H1 (cell line): ENCODE measurements at regions not wholly inside any gene's neighbourhood (a gene's known extent, or its start where the extent isn't known, plus 50 kb on each side); places are given as distances from the start of the nearest gene placed in this dataset.

Source experiments
- CTCF ChIA-PET: fragments of 300-600 bp; sonication (Branson Sonifier 250); formaldehyde crosslinking; loops from one replicate; lab custom pipeline; 2021; ENCODE audit not compliant: partially characterized antibody; lab: Charles Lee
- POLR2A ChIA-PET: fragments of 300-600 bp; sonication (Branson Sonifier 250); formaldehyde crosslinking; loops from one replicate; lab custom pipeline; 2021; ENCODE audit warnings: inconsistent platforms; ENCODE audit not compliant: partially characterized antibody; lab: Charles Lee
- DNase-seq, 2 experiments: peaks; one replicate each; pipeline versions ENCODE4 v3.0.0 to v3.0.0-alpha.2; 2010 to 2022; ENCODE audit warnings: low spot score in 2 of 2, low read depth in 1 of 2, mixed read lengths in 1 of 2
- FAIRE-seq: peaks from 2 replicates; lab custom pipeline; 2011; peaks lifted over from hg19 to GRCh38; lab: Jason Lieb, UNC
- H2AFZ ChIP-seq: 2 replicates; pipeline ENCODE4 v1.8.1; 2012; ENCODE audit warnings: low read length, inconsistent platforms
- H2AK5ac ChIP-seq: 2 replicates; pipeline ENCODE4 v1.6.1; 2013; ENCODE audit warnings: low read depth, low read length
- H2BK120ac ChIP-seq: replicated peaks from 2 replicates; pipeline ENCODE3; 2013; ENCODE audit warnings: low read depth, low read length, inconsistent platforms
- H2BK12ac ChIP-seq: 2 replicates; pipeline ENCODE4 v1.6.1; 2013; ENCODE audit warnings: low read depth, low read length
- H2BK15ac ChIP-seq: 2 replicates; pipeline ENCODE4 v1.6.1; 2013; ENCODE audit warnings: low read length
- H2BK20ac ChIP-seq: 2 replicates; pipeline ENCODE4 v1.6.1; 2013; ENCODE audit warnings: low read length
- H2BK5ac ChIP-seq: 2 replicates; pipeline ENCODE4 v1.6.1; 2013; ENCODE audit warnings: low read depth, low read length
- H3K14ac ChIP-seq: 2 replicates; pipeline ENCODE4 v1.6.1; 2013; ENCODE audit warnings: inconsistent platforms; ENCODE audit not compliant: insufficient read length
- H3K18ac ChIP-seq: 2 replicates; pipeline ENCODE4 v1.6.1; 2013; ENCODE audit warnings: low read length; ENCODE audit errors: extremely low read depth
- H3K23ac ChIP-seq: 2 replicates; pipeline ENCODE4 v1.6.1; 2013; ENCODE audit warnings: inconsistent platforms; ENCODE audit not compliant: insufficient read length
- H3K23me2 ChIP-seq: 2 replicates; pipeline ENCODE4 v1.6.1; 2013; ENCODE audit warnings: low read depth, low read length
- H3K27ac ChIP-seq: 2 replicates; pipeline ENCODE4 v1.6.1; 2011; ENCODE audit warnings: low read depth, low read length, inconsistent platforms
- H3K27me3 ChIP-seq, 4 experiments: replicated peaks in 1 of 4; 1 replicate in 1 of 4; 2 replicates in 3 of 4; pipeline versions ENCODE4 v1.6.1 to v1.8.1; 2011 to 2013; ENCODE audit warnings: low read length in 3 of 4, mild to moderate bottlenecking in 3 of 4, inconsistent platforms in 2 of 4, mixed read lengths in 2 of 4, moderate library complexity in 1 of 4; ENCODE audit not compliant: control insufficient read depth in 3 of 4, insufficient read depth in 3 of 4; ENCODE audit errors: extremely low read depth in 1 of 4
- H3K36me3 ChIP-seq, 4 experiments: 2 replicates each; pipeline versions ENCODE4 v1.6.1 to v1.8.1; 2011 to 2013; ENCODE audit warnings: mild to moderate bottlenecking in 4 of 4, low read length in 3 of 4, moderate library complexity in 2 of 4, control low read depth in 1 of 4, inconsistent platforms in 1 of 4; ENCODE audit not compliant: insufficient read depth in 4 of 4, control insufficient read depth in 2 of 4
- H3K4ac ChIP-seq: replicated peaks from 2 replicates; pipeline ENCODE3; 2013; ENCODE audit warnings: low read length, low read depth, mixed read lengths, inconsistent platforms; ENCODE audit not compliant: insufficient read length
- H3K4me1 ChIP-seq, 4 experiments: replicated peaks in 1 of 4; 1 replicate in 1 of 4; 2 replicates in 3 of 4; pipeline versions ENCODE4 v1.6.1 to v1.8.1; 2011 to 2013; ENCODE audit warnings: low read length in 3 of 4, inconsistent platforms in 2 of 4, mixed read lengths in 1 of 4; ENCODE audit not compliant: insufficient read depth in 4 of 4, control insufficient read depth in 3 of 4
- H3K4me2 ChIP-seq, 2 experiments: 2 replicates each; pipeline versions ENCODE4 v1.6.1 to v1.8.1; 2011 to 2013; ENCODE audit warnings: low read depth in 2 of 2, low read length in 2 of 2, control low read depth in 1 of 2, inconsistent platforms in 1 of 2, mild to moderate bottlenecking in 1 of 2; ENCODE audit not compliant: insufficient read depth in 1 of 2
- H3K4me3 ChIP-seq, 4 experiments: fragments of 200-600, 300-600 bp in 1 of 4; sonication (generic), shearing (Covaris generic), sonication (Bioruptor Twin) in 1 of 4; 2 replicates each; pipeline versions ENCODE4 v1.5.1 to v1.8.1; 2011 to 2016; ENCODE audit warnings: low read length in 4 of 4, low read depth in 3 of 4, control low read depth in 2 of 4, inconsistent platforms in 2 of 4, mild to moderate bottlenecking in 2 of 4, mixed read lengths in 1 of 4, moderate library complexity in 1 of 4; ENCODE audit not compliant: insufficient read depth in 2 of 4; ENCODE audit errors: extremely low read depth in 1 of 4
- H3K56ac ChIP-seq: replicated peaks from 2 replicates; pipeline ENCODE3; 2013; ENCODE audit warnings: low read depth, mild to moderate bottlenecking, mixed read lengths, low read length, inconsistent platforms; ENCODE audit not compliant: insufficient read length
- H3K79me1 ChIP-seq: 2 replicates; pipeline ENCODE4 v1.6.1; 2013; ENCODE audit warnings: low read depth, low read length, control low read depth
- H3K79me2 ChIP-seq, 2 experiments: 2 replicates each; pipeline versions ENCODE4 v1.6.1 to v1.8.1; 2012 to 2013; ENCODE audit warnings: low read length in 2 of 2, mild to moderate bottlenecking in 2 of 2, inconsistent platforms in 1 of 2; ENCODE audit not compliant: insufficient read depth in 2 of 2, control insufficient read depth in 1 of 2
- H3K9ac ChIP-seq, 4 experiments: replicated peaks in 1 of 4; 1 replicate in 1 of 4; 2 replicates in 3 of 4; pipeline versions ENCODE4 v1.6.1 to v1.8.1; 2011 to 2013; ENCODE audit warnings: low read depth in 3 of 4, low read length in 3 of 4, control low read depth in 2 of 4, mild to moderate bottlenecking in 2 of 4, moderate library complexity in 2 of 4, inconsistent platforms in 1 of 4; ENCODE audit errors: extremely low read depth in 1 of 4
- H3K9me3 ChIP-seq, 2 experiments: 2 replicates each; pipeline versions ENCODE4 v1.6.1 to v1.8.1; 2012 to 2013; ENCODE audit warnings: mild to moderate bottlenecking in 2 of 2, moderate library complexity in 2 of 2, control low read depth in 1 of 2, inconsistent platforms in 1 of 2, low read depth in 1 of 2, low read length in 1 of 2, mixed read lengths in 1 of 2; ENCODE audit not compliant: insufficient read depth in 2 of 2
- H4K20me1 ChIP-seq, 2 experiments: replicated peaks in 1 of 2; 2 replicates each; pipeline versions ENCODE3 to v1.8.1; 2011 to 2013; ENCODE audit warnings: inconsistent platforms in 2 of 2, low read length in 2 of 2, mild to moderate bottlenecking in 1 of 2; ENCODE audit not compliant: insufficient read depth in 2 of 2, control insufficient read depth in 1 of 2
- H4K5ac ChIP-seq: 2 replicates; pipeline ENCODE4 v1.6.1; 2013; ENCODE audit warnings: low read length, low read depth, mixed read lengths, inconsistent platforms; ENCODE audit not compliant: insufficient read length
- H4K8ac ChIP-seq: 2 replicates; pipeline ENCODE4 v1.8.0; 2013; ENCODE audit warnings: mild to moderate bottlenecking, moderate library complexity, low read length, inconsistent platforms; ENCODE audit not compliant: insufficient read depth; ENCODE audit errors: extremely low read depth
- H4K91ac ChIP-seq: replicated peaks from 2 replicates; pipeline ENCODE3; 2013; ENCODE audit warnings: low read length, mixed read lengths, inconsistent platforms; ENCODE audit not compliant: insufficient read length
- ATF3 ChIP-seq: IDR thresholded peaks from 2 replicates; pipeline ENCODE4 v1.6.1; 2011; ENCODE audit warnings: low read depth, mild to moderate bottlenecking, low read length; ENCODE audit not compliant: insufficient read depth
- BACH1 ChIP-seq: IDR thresholded peaks from 2 replicates; pipeline ENCODE4 v1.6.1; 2012; ENCODE audit warnings: low read length, improper control_type of control experiment
- BCL11A ChIP-seq, 2 experiments: IDR thresholded peaks; one replicate each; pipeline ENCODE4 v1.6.1; 2011; ENCODE audit warnings: low read depth in 2 of 2, low read length in 2 of 2, mild to moderate bottlenecking in 2 of 2
- CHD2 ChIP-seq: IDR thresholded peaks from 2 replicates; pipeline ENCODE4 v1.6.1; 2012; ENCODE audit warnings: low read length, improper control_type of control experiment
- HDAC2 ChIP-seq, 2 experiments: fragments of 300-600 bp in 1 of 2; sonication (generic) in 1 of 2; IDR thresholded peaks; 2 replicates each; pipeline ENCODE4 v1.6.1; 2011 to 2012; ENCODE audit warnings: low read depth in 2 of 2, low read length in 2 of 2, mild to moderate bottlenecking in 2 of 2, moderate library complexity in 2 of 2, borderline replicate concordance in 1 of 2, inconsistent platforms in 1 of 2
- KDM1A ChIP-seq: fragments of 200-600, 300-600 bp; sonication (generic); IDR thresholded peaks from 2 replicates; pipeline ENCODE4 v1.7.1; 2016; ENCODE audit warnings: mild to moderate bottlenecking, low read length, borderline replicate concordance
- KDM4A ChIP-seq: IDR thresholded peaks from one replicate; pipeline ENCODE4 v1.7.1; 2012; ENCODE audit warnings: low read depth, mild to moderate bottlenecking, moderate library complexity, low read length, inconsistent platforms; ENCODE audit not compliant: severe bottlenecking
- KDM5A ChIP-seq: fragments of 200-600 bp; IDR thresholded peaks from 2 replicates; pipeline ENCODE4 v1.7.1; 2012; ENCODE audit warnings: mild to moderate bottlenecking, low read length, inconsistent platforms, mixed read lengths
- MAFK ChIP-seq: IDR thresholded peaks from 2 replicates; pipeline ENCODE4 v1.6.1; 2012; ENCODE audit warnings: low read depth, mild to moderate bottlenecking, improper control_type of control experiment, low read length
- SAP30 ChIP-seq: fragments of 300-600 bp; sonication (generic); IDR thresholded peaks from 2 replicates; pipeline ENCODE4 v1.7.1; 2012; ENCODE audit warnings: low read length, moderate library complexity, mild to moderate bottlenecking, inconsistent platforms; ENCODE audit not compliant: insufficient read depth, insufficient replicate concordance
- USF2 ChIP-seq: IDR thresholded peaks from 2 replicates; pipeline ENCODE4 v1.6.1; 2011; ENCODE audit warnings: low read length, improper control_type of control experiment
- YY1 ChIP-seq: IDR thresholded peaks from 2 replicates; pipeline ENCODE4 v1.6.1; 2011; ENCODE audit warnings: low read depth, mild to moderate bottlenecking, low read length
- WGBS, 2 experiments: shearing (Covaris generic) in 1 of 2; methylation state at CpG; one replicate each; pipeline versions ENCODE4 v1.1.6 to v1.1.7; 2013 to 2015; ENCODE audit warnings: low lambda C conversion rate in 2 of 2, mixed read lengths in 2 of 2, inconsistent platforms in 1 of 2, low coverage in 1 of 2, missing lambda C conversion rate in 1 of 2; ENCODE audit not compliant: insufficient replicate concordance in 2 of 2, insufficient coverage in 1 of 2, insufficient read length in 1 of 2; ENCODE audit errors: extremely low coverage in 1 of 2, missing lambda C conversion rate in 1 of 2; 5-methylcytosine and 5-hydroxymethylcytosine counted together

- no peaks in the 10 kb centered on the region for H3K4me1 ChIP-seq
- CTCF ChIA-PET = no interaction called here
- TF ChIP-seq BCL11A (IDR thresholded peaks at IDR 0.05; ENCODE audit: low read depth in 2 of 2, low read length in 2 of 2) = no peak
- TF ChIP-seq KDM4A = no peak
- TF ChIP-seq BACH1 = no peak
- no peak for TF ChIP-seq HDAC2 (IDR thresholded peaks at IDR 0.05; ENCODE audit: borderline replicate concordance in 1 of 2, low read depth in 2 of 2, low read length in 2 of 2)
- TF ChIP-seq KDM5A = no peak
- TF ChIP-seq ATF3 = no peak
- TF ChIP-seq MAFK = no peak
- no peak for TF ChIP-seq USF2
- no peak for TF ChIP-seq CHD2
- TF ChIP-seq YY1 = no peak
- no peak for TF ChIP-seq SAP30
- TF ChIP-seq KDM1A = no peak
Measured at GRCh38 chr7:156049366-156049765, 237.1 kb upstream of the SHH start.

More at GRCh38 chr7:156049366-156049765, 237.1 kb upstream of the SHH start:
- Histone ChIP-seq H4K8ac (no peak overlapping the region), H3K4me2 (no peak overlapping the region), H2BK12ac (no peak overlapping the region), H2BK15ac (no peak overlapping the region), H4K20me1 (peaks cover 0 to 3% of the 10 kb centered on the region in 2 experiments), H3K4me3 (no peak overlapping the region), H4K5ac (no peak overlapping the region), H2AFZ (no peak overlapping the region), H3K9me3 (peaks cover 0 to 6% of the 10 kb centered on the region in 2 experiments; a peak in 2 of 4 replicates), H2BK120ac (no peak overlapping the region), H3K23me2 (peaks cover 7% of the 10 kb centered on the region; the same call in 1 of the 2 replicates), H4K91ac (no peak overlapping the region), H3K36me3 (no peaks in the 10 kb centered on the region), H3K56ac (no peak overlapping the region), H3K18ac (no peak overlapping the region), H3K79me2 (no peaks in the 10 kb centered on the region), H3K79me1 (no peaks in the 10 kb centered on the region), H2BK20ac (no peak overlapping the region), H3K4ac (no peak overlapping the region), H3K14ac (no peak overlapping the region), H3K27me3 (no peaks in the 10 kb centered on the region; a peak in 1 of 7 replicates), H2AK5ac (no peak overlapping the region), H3K23ac (no peak overlapping the region), H3K9ac (no peak overlapping the region), H3K27ac (no peak overlapping the region), H2BK5ac (no peak overlapping the region)
- 85% methylated on average over 8 of the region's 8 CpGs; no CpG with 5 or more reads in 1 of the 2 experiments for WGBS, 2 experiments
- POLR2A ChIA-PET = no interaction called here
- FAIRE-seq = no peak
- no peak for DNase-seq
